GM23248 (cell line): ENCODE measurements at regions not wholly inside any gene's neighbourhood (a gene's known extent, or its start where the extent isn't known, plus 50 kb on each side); places are given as distances from the start of the nearest gene placed in this dataset.

Source experiments
- EZH2 ChIP-seq: fragments of 200-600 bp; sonication (generic); IDR thresholded peaks from 2 replicates; pipeline ENCODE4 v1.6.1; 2018; ENCODE audit warnings: antibody characterized with exemption, mild to moderate bottlenecking; ENCODE audit not compliant: insufficient read depth, poor library complexity, severe bottlenecking
- EZH2phosphoT487 ChIP-seq: fragments of 200-600 bp; sonication (generic); IDR thresholded peaks from 2 replicates; pipeline ENCODE4 v1.6.1; 2018; ENCODE audit warnings: antibody characterized with exemption, moderate library complexity, mild to moderate bottlenecking, low read depth; ENCODE audit not compliant: insufficient read depth

DNA sequence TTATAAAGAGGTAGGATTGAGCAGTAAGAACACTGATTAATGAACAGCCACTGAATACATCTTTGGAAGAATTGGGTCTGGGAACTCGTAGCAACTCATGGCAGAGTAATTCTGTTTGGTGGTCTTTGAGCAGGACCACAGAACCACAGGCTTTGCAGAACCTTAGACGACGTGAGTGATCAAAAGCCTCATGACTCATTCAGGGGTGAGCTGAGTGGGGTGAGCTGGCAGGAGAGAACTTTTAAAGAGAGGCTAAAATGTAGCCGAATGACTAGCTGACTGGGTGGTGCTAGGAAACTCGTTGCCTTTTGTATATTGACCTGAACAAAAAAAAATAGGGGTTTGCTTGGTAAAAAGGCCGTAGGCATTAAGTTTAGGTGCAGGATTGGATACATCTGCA is 313.8 kb downstream of the TGFB2 start:
- TF ChIP-seq EZH2 (no peak), EZH2phosphoT487 (no peak)
